GM18498 (cell line): ENCODE measurements at regions not wholly inside any gene's neighbourhood (a gene's known extent, or its start where the extent isn't known, plus 50 kb on each side); places are given as distances from the start of the nearest gene placed in this dataset.
"Not testable (repeated sequence)": the region's sequence is repeated elsewhere in the genome, so short reads cannot be mapped to it uniquely, and the experiment has no call there.

Experiments
- ATAC-seq: cut with Tn5 transposase; IDR thresholded peaks from one replicate; pipeline ENCODE4 v1.9.1; 2021; ENCODE audit warnings: mild to moderate bottlenecking, moderate library complexity; ENCODE audit not compliant: unreplicated experiment

- ATAC-seq = peak; percentile 87
Measured at GRCh38 chr7:104956753-104957450, 57.1 kb upstream of the KMT2E start.

- ATAC-seq = no peak
Measured at GRCh38 chr7:104958371-104958865, 55.6 kb upstream of the KMT2E start.

- ATAC-seq = not testable (repeated sequence)
Measured at GRCh38 chr7:104959483-104959882, 54.5 kb upstream of the KMT2E start.

- ATAC-seq = peak; percentile 42
Measured at GRCh38 chr7:104960741-104961448, 53.1 kb upstream of the KMT2E start.

GRCh38 chr7:104961821-104962220 lies 52.2 kb upstream of the KMT2E start:
- ATAC-seq = no peak

GRCh38 chr7:104962781-104963180 lies 51.2 kb upstream of the KMT2E start:
- ATAC-seq = no peak

GRCh38 chr7:104963378-104963990 lies 50.5 kb upstream of the KMT2E start:
- ATAC-seq = no peak

- no peak for ATAC-seq
Measured at GRCh38 chr7:104963991-104964385, 50.0 kb upstream of the KMT2E start.
